ENCODE measurements at regions not wholly inside any gene's neighbourhood (a gene's known extent, or its start where the extent isn't known, plus 50 kb on each side); places are given as distances from the start of the nearest gene placed in this dataset.
"Not testable (repeated sequence)": the region's sequence is repeated elsewhere in the genome, so short reads cannot be mapped to it uniquely, and the experiment has no call there.

GRCh38 chr10:25865267-25865666 is 68.8 kb upstream of the MYO3A start:
- no peak for TF ChIP-seq EP300 (IDR thresholded peaks at IDR 0.05)
- no peak for TF ChIP-seq POLR2AphosphoS5 (IDR thresholded peaks at IDR 0.05)
- TF ChIP-seq POLR2A (IDR thresholded peaks at IDR 0.05) = no peak
- TF ChIP-seq, protein P1, sequence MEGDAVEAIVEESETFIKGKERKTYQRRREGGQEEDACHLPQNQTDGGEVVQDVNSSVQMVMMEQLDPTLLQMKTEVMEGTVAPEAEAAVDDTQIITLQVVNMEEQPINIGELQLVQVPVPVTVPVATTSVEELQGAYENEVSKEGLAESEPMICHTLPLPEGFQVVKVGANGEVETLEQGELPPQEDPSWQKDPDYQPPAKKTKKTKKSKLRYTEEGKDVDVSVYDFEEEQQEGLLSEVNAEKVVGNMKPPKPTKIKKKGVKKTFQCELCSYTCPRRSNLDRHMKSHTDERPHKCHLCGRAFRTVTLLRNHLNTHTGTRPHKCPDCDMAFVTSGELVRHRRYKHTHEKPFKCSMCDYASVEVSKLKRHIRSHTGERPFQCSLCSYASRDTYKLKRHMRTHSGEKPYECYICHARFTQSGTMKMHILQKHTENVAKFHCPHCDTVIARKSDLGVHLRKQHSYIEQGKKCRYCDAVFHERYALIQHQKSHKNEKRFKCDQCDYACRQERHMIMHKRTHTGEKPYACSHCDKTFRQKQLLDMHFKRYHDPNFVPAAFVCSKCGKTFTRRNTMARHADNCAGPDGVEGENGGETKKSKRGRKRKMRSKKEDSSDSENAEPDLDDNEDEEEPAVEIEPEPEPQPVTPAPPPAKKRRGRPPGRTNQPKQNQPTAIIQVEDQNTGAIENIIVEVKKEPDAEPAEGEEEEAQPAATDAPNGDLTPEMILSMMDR (IDR thresholded peaks at IDR 0.05) = no peak
- Histone ChIP-seq H3K27ac (no peak overlapping the region), H3K4me1 (no peaks in the 10 kb centered on the region), H3K4me3 (no peak overlapping the region), H3K36me3 (no peaks in the 10 kb centered on the region), H3K9me3 (no peaks in the 10 kb centered on the region), H3K27me3 (no peaks in the 10 kb centered on the region)
- peak in 1 of 2 donors; percentile 17 for DNase-seq
- intact Hi-C loops (cut with DNase I; ENCODE audit: low total_unique reads) = no loop called here

GRCh38 chr10:25867321-25867720 is 66.7 kb upstream of the MYO3A start:
- intact Hi-C loops (cut with DNase I; ENCODE audit: low total_unique reads) = no loop called here

GRCh38 chr10:25869067-25869591 is 64.9 kb upstream of the MYO3A start:
- intact Hi-C loops (cut with DNase I; ENCODE audit: low total_unique reads) = no loop called here
- Histone ChIP-seq H3K36me3 (no peaks in the 10 kb centered on the region), H3K4me3 (no peak overlapping the region), H3K4me1 (no peaks in the 10 kb centered on the region), H3K27ac (no peak overlapping the region), H3K27me3 (no peaks in the 10 kb centered on the region), H3K9me3 (no peaks in the 10 kb centered on the region)
- WGBS, 5 donors = 78 to 85% (median 83%) methylated on average over 7 of the region's 7 CpGs
- DNase-seq = no peak
- TF ChIP-seq, protein P1 (IDR thresholded peaks at IDR 0.05) = no peak
- no peak for TF ChIP-seq POLR2AphosphoS5 (IDR thresholded peaks at IDR 0.05)
- no peak for TF ChIP-seq EP300 (IDR thresholded peaks at IDR 0.05)
- TF ChIP-seq POLR2A (IDR thresholded peaks at IDR 0.05) = no peak

More at GRCh38 chr10:25867321-25867720, 66.7 kb upstream of the MYO3A start:
- WGBS, 5 donors = 47 to 59% (median 52%) methylated on average over 3 of the region's 3 CpGs
- no peak for DNase-seq
- Histone ChIP-seq H3K4me3 (no peak overlapping the region), H3K9me3 (no peaks in the 10 kb centered on the region), H3K4me1 (no peaks in the 10 kb centered on the region), H3K27me3 (no peaks in the 10 kb centered on the region), H3K36me3 (no peaks in the 10 kb centered on the region), H3K27ac (no peak overlapping the region)
- TF ChIP-seq POLR2AphosphoS5 (IDR thresholded peaks at IDR 0.05) = no peak
- TF ChIP-seq EP300 (IDR thresholded peaks at IDR 0.05) = no peak
- TF ChIP-seq, protein P1 (IDR thresholded peaks at IDR 0.05) = no peak

DNA sequence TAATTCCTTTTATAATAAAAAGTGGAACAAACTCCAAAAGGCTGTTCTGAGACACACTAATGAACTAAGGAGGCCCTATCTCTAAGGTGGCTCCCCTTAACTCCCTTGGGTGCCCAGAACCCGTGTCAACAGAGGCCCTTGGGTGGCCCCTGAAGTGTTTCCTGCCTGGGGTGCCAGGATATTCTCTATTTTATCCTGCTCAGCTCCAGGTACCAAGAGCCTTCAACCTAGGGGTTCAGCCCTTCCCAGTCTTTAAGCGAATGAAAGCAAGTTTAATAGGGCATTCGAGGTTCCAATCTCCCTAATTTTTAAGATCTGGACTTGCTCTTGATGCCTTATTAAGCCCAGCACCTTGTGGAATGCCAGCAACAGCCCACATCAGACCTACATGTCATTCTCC is 64.4 kb upstream of the MYO3A start:
- intact Hi-C loops (cut with DNase I; ENCODE audit: low total_unique reads) = no loop called here
- WGBS, 5 donors = 75 to 86% (median 84%) methylated on average over 3 of the region's 3 CpGs
- DNase-seq = no peak
- Histone ChIP-seq H3K36me3 (no peaks in the 10 kb centered on the region), H3K27ac (no peak overlapping the region), H3K4me3 (no peak overlapping the region), H3K27me3 (no peaks in the 10 kb centered on the region), H3K9me3 (no peaks in the 10 kb centered on the region), H3K4me1 (no peaks in the 10 kb centered on the region)
- TF ChIP-seq, protein P1 (IDR thresholded peaks at IDR 0.05) = no peak
- TF ChIP-seq POLR2A (IDR thresholded peaks at IDR 0.05) (no peak), POLR2AphosphoS5 (IDR thresholded peaks at IDR 0.05) (no peak), EP300 (IDR thresholded peaks at IDR 0.05) (no peak)

- H3K9me3 ChIP-seq; intact Hi-C loops (cut with DNase I; ENCODE audit: low total_unique reads); H3K4me3 ChIP-seq; DNase-seq; H3K36me3 ChIP-seq; H3K27ac ChIP-seq; H3K27me3 ChIP-seq; H3K4me1 ChIP-seq: not testable (repeated sequence)
- WGBS, 5 donors = 70 to 80% (median 74%) methylated on average over 2 of the region's 2 CpGs
Observed at GRCh38 chr10:25874402-25874801, 59.6 kb upstream of the MYO3A start.

All from stomach (tissue), 8 donors.